22Rv1 (cell line): ENCODE measurements at regions not wholly inside any gene's neighbourhood (a gene's known extent, or its start where the extent isn't known, plus 50 kb on each side); places are given as distances from the start of the nearest gene placed in this dataset.

Source experiments
- ZFX ChIP-seq: fragments of 450-650 bp; IDR thresholded peaks from 2 replicates; pipeline ENCODE4 v1.6.1; 2017; ENCODE audit warnings: antibody characterized with exemption, borderline replicate concordance
- TF ChIP-seq, protein P1 (sequence below): fragments of 450-650 bp; IDR thresholded peaks from 2 replicates; pipeline ENCODE4 v1.5.1; 2017; ENCODE audit warnings: mild to moderate bottlenecking

DNA sequence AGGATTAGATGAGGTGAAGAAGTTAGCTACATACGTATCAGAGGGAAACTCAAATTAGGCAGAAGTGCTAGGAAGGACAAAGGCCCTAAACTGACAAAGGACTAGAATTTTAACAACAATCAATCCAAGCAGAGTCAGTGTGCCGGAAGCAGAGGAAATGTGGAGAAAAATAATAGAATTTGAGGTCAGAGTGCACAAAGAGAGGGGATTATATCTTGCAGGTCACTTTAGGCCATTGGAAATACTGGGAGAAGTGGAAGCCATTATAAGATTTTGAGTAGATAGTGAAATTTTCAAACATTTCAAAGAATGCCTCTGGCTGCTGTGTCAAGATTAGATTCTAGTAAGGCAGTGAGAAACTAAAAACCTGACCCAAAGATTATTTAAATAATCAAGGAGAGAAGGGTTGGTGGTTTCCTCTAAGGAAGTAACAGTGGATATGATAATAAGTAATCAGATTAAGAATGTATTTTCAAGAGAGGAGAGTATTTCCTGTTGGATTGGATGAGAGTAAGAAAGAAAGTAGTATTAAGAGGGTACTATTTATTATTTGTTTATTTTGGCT, 889.2 kb upstream of the NCAM2 start:
- TF ChIP-seq, protein P1, sequence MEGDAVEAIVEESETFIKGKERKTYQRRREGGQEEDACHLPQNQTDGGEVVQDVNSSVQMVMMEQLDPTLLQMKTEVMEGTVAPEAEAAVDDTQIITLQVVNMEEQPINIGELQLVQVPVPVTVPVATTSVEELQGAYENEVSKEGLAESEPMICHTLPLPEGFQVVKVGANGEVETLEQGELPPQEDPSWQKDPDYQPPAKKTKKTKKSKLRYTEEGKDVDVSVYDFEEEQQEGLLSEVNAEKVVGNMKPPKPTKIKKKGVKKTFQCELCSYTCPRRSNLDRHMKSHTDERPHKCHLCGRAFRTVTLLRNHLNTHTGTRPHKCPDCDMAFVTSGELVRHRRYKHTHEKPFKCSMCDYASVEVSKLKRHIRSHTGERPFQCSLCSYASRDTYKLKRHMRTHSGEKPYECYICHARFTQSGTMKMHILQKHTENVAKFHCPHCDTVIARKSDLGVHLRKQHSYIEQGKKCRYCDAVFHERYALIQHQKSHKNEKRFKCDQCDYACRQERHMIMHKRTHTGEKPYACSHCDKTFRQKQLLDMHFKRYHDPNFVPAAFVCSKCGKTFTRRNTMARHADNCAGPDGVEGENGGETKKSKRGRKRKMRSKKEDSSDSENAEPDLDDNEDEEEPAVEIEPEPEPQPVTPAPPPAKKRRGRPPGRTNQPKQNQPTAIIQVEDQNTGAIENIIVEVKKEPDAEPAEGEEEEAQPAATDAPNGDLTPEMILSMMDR = no peak
- no peak for TF ChIP-seq ZFX
